ENCODE measurements at regions not wholly inside any gene's neighbourhood (a gene's known extent, or its start where the extent isn't known, plus 50 kb on each side); places are given as distances from the start of the nearest gene placed in this dataset.

DNA sequence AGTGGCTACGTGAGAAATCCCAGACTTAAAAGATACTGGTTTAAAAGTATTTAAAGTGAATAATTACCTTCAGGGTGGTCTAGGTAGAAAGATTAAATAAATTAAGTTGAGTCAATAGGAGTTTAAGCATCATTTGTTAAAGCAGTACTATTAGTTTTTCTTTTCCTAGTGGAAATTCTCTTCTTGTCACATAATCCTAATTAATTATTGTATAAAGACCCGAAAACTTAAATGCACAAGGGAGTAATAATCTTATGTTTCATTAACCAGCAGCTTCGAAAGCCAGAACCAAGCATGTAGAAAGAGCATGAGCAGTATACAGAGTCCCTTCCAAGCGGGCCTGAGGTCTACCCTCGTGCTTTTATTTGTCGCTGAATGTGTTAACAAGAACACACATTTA is 90.2 kb upstream of the SKOR2 start:
- Histone ChIP-seq H3K27me3 (no peaks in the 10 kb centered on the region), H3K4me3 (no peak overlapping the region), H3K36me3 (no peaks in the 10 kb centered on the region), H3K9me3 (no peaks in the 10 kb centered on the region), H3K27ac (no peak overlapping the region), H3K4me1 (no peaks in the 10 kb centered on the region)
- TF ChIP-seq, protein P1, sequence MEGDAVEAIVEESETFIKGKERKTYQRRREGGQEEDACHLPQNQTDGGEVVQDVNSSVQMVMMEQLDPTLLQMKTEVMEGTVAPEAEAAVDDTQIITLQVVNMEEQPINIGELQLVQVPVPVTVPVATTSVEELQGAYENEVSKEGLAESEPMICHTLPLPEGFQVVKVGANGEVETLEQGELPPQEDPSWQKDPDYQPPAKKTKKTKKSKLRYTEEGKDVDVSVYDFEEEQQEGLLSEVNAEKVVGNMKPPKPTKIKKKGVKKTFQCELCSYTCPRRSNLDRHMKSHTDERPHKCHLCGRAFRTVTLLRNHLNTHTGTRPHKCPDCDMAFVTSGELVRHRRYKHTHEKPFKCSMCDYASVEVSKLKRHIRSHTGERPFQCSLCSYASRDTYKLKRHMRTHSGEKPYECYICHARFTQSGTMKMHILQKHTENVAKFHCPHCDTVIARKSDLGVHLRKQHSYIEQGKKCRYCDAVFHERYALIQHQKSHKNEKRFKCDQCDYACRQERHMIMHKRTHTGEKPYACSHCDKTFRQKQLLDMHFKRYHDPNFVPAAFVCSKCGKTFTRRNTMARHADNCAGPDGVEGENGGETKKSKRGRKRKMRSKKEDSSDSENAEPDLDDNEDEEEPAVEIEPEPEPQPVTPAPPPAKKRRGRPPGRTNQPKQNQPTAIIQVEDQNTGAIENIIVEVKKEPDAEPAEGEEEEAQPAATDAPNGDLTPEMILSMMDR (IDR thresholded peaks at IDR 0.05) = no peak
- TF ChIP-seq POLR2A (IDR thresholded peaks at IDR 0.05) (no peak), POLR2AphosphoS5 (IDR thresholded peaks at IDR 0.05; ENCODE audit: insufficient read depth in 1 of 2, low read depth in 1 of 2) (no peak)
- DNase-seq (ENCODE audit: extremely low spot score in 2 of 2) = no peak
- intact Hi-C loops (cut with DNase I) = no loop called here

- Histone ChIP-seq H3K27ac (no peak overlapping the region), H3K4me3 (no peak overlapping the region), H3K36me3 (no peaks in the 10 kb centered on the region), H3K27me3 (no peaks in the 10 kb centered on the region), H3K9me3 (no peaks in the 10 kb centered on the region), H3K4me1 (no peaks in the 10 kb centered on the region)
- intact Hi-C loops (cut with DNase I) = no loop called here
- DNase-seq (ENCODE audit: extremely low spot score in 2 of 2) = no peak
- TF ChIP-seq POLR2AphosphoS5 (IDR thresholded peaks at IDR 0.05; ENCODE audit: insufficient read depth in 1 of 2, low read depth in 1 of 2) (no peak), POLR2A (IDR thresholded peaks at IDR 0.05) (no peak)
- TF ChIP-seq, protein P1 (IDR thresholded peaks at IDR 0.05) = no peak
These were observed 83.5 kb upstream of the SKOR2 start for GRCh38 chr18:47334966-47335365.

DNA sequence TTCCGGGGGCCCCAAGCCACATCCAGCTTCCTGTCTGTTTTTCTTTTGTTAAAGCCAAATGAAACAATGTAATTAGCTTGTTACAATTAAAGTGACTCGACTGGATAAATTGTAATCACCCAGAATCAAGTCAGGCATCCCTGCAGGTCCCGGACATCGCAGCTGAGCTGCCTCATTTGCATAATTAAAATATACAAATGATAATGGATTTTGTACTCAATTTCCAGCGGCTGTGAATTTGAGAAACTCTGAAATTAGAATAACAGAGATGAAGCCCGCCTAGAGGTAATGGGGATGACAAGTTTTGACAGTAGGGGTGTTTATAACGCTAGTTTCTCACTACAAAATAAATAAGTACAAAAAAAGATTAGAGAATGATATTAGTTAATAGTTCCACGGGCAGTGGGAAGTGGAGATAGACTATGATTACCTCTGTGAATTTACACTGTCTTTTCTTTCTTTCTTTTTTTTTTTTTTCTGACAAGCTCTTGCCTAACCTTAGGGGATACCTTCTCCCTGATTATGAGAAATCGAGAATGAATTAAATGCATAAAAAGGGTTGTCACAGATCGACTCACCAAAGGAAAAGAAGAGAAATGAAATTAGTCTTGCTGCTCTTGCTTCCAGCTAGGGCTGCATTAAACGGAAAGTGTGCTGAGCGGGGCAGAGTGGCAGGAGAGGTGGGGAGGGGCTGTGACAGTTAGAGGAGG is 82.6 kb upstream of the SKOR2 start:
- no peaks in the 10 kb centered on the region for H3K27me3 ChIP-seq
- no peak overlapping the region for H3K4me3 ChIP-seq
- H3K9me3 ChIP-seq = no peaks in the 10 kb centered on the region
- no peak for DNase-seq (ENCODE audit: extremely low spot score in 2 of 2)
- no peaks in the 10 kb centered on the region for H3K4me1 ChIP-seq
- intact Hi-C loops (cut with DNase I) = no loop called here
- H3K27ac ChIP-seq = no peak overlapping the region
- H3K36me3 ChIP-seq = no peaks in the 10 kb centered on the region
- TF ChIP-seq POLR2A (IDR thresholded peaks at IDR 0.05) = no peak
- no peak for TF ChIP-seq POLR2AphosphoS5 (IDR thresholded peaks at IDR 0.05; ENCODE audit: insufficient read depth in 1 of 2, low read depth in 1 of 2)
- TF ChIP-seq, protein P1 (IDR thresholded peaks at IDR 0.05) = no peak

DNA sequence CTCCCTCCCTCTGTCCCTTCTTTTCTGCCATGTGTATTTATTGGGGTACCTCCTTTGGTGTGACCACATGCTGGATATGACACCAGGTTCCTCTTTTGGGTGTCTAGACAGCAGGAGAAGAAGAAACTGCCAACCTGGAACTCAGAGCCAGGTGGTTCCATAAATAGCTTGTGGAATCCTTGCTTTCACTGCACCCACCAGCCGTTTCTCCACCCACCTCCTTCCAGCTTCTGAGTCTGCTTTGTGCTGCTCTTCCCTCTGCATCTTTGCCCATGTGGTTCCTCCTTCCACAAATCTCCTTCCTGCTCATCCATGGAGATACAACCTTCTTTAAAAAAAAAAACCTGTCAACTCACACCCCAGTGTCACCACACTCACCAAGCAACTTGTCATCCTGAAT is 80.2 kb upstream of the SKOR2 start:
- Histone ChIP-seq H3K9me3 (no peaks in the 10 kb centered on the region), H3K4me3 (no peak overlapping the region), H3K4me1 (no peaks in the 10 kb centered on the region), H3K36me3 (no peaks in the 10 kb centered on the region), H3K27me3 (no peaks in the 10 kb centered on the region), H3K27ac (no peak overlapping the region)
- TF ChIP-seq, protein P1 (IDR thresholded peaks at IDR 0.05) = no peak
- no peak for TF ChIP-seq POLR2AphosphoS5 (IDR thresholded peaks at IDR 0.05; ENCODE audit: insufficient read depth in 1 of 2, low read depth in 1 of 2)
- no peak for DNase-seq (ENCODE audit: extremely low spot score in 2 of 2)
- intact Hi-C loops (cut with DNase I) = no loop called here

- H3K27ac ChIP-seq = no peak overlapping the region
- no peak for TF ChIP-seq POLR2AphosphoS5 (IDR thresholded peaks at IDR 0.05; ENCODE audit: insufficient read depth in 1 of 2, low read depth in 1 of 2)
- TF ChIP-seq, protein P1 (IDR thresholded peaks at IDR 0.05) = no peak
- no peak for TF ChIP-seq POLR2A (IDR thresholded peaks at IDR 0.05)
- H3K27me3 ChIP-seq = no peaks in the 10 kb centered on the region
- no peak overlapping the region for H3K4me3 ChIP-seq
- no peaks in the 10 kb centered on the region for H3K9me3 ChIP-seq
- no peaks in the 10 kb centered on the region for H3K36me3 ChIP-seq
- H3K4me1 ChIP-seq = no peaks in the 10 kb centered on the region
- DNase-seq (ENCODE audit: extremely low spot score in 2 of 2) = no peak
- intact Hi-C loops (cut with DNase I) = no loop called here
These were observed 79.6 kb upstream of the SKOR2 start for GRCh38 chr18:47331026-47331425.

Data from vagina (tissue), 2 donors.